GM18861 (cell line): ENCODE measurements at regions not wholly inside any gene's neighbourhood (a gene's known extent, or its start where the extent isn't known, plus 50 kb on each side); places are given as distances from the start of the nearest gene placed in this dataset.

Source experiments
- ATAC-seq: cut with Tn5 transposase; IDR thresholded peaks from one replicate; pipeline ENCODE4 v1.9.1; 2021; ENCODE audit not compliant: unreplicated experiment

DNA sequence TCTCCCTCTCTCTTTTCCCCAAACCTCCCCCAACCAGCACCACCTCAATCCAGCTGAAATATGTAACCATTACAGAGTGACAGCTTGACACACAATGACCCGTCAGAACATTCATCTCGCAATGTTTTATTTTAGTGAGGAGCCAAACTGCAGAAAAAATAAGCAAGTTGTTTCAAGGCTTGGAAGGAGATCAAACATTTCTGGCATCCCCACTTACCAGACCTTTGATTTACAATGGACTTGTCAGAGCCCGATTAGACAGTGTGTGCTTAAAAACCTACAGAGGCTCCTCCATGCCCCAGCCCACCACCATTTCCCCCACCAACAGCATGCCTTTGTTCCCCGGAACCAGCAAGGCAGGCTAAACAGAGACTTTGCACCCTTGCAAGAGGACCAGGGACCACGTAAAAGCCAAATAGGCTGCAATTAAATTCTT lies 382.8 kb upstream of the ZNF507 start:
- no peak for ATAC-seq

- ATAC-seq: no peak
Observed at GRCh38 chr19:31963746-31964145, 381.7 kb upstream of the ZNF507 start.

GRCh38 chr19:31969016-31969415 lies 376.4 kb upstream of the ZNF507 start:
- ATAC-seq: no peak

DNA sequence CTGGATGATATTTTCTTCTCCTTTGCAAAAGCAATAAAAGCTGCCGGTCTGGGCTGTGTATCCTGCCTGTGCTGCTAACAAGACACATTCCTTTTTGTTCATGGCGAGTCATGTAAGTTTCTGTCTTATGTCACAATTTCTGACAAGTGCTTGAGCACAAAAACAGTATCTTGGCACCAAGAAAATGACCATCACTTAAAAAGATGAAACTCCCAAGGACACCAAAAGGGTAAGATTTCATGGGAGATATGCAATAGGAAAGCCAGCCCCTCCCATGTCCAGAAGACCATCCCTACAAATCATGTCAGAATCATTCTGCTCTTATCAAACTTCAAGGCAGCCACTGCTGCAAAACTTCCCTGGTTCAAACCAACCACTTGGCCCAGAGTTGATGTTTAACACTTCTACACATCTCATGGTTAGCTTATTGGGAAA lies 375.4 kb upstream of the ZNF507 start:
- ATAC-seq: no peak

DNA sequence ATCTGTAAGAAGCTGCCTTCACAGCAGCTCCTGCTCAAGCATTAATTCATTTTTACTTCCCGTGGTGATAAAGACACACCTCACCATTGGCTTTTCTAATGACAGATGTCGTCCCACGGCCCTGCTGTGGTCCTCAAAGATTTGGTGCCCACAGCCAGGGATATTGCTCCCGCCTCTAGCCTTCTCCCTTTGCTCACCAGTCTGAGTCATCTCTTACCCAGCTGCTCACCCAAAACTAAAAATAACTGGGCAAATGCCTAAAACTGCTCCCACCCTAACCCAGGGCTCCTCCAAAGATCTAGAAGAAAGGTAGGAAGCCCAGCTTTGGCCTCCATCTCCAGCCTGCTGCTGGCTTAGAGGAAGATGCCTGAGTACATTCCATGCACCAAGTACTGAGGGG lies 371.1 kb upstream of the ZNF507 start:
- no peak for ATAC-seq

DNA sequence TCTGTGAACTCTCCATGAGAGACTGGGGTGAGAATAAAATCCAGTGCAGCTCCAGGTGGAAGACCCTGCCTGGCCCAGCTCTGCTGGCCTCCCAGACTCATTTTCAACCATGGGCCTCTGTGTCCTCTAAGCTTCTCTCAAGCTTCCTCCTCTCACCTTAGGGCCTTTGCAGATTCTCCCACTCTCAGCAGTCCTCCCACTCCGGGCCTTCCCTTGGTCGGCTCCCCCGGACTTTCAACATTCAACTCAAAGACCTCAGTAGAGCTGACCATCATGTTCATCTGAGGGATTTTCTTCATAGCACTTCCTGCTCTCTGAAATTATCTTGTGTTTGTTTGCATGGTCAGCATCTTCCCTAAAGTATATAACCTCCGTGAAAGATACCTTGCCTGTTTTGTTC lies 370.5 kb upstream of the ZNF507 start:
- no peak for ATAC-seq

GRCh38 chr19:31975461-31975860 lies 369.9 kb upstream of the ZNF507 start:
- ATAC-seq: no peak

DNA sequence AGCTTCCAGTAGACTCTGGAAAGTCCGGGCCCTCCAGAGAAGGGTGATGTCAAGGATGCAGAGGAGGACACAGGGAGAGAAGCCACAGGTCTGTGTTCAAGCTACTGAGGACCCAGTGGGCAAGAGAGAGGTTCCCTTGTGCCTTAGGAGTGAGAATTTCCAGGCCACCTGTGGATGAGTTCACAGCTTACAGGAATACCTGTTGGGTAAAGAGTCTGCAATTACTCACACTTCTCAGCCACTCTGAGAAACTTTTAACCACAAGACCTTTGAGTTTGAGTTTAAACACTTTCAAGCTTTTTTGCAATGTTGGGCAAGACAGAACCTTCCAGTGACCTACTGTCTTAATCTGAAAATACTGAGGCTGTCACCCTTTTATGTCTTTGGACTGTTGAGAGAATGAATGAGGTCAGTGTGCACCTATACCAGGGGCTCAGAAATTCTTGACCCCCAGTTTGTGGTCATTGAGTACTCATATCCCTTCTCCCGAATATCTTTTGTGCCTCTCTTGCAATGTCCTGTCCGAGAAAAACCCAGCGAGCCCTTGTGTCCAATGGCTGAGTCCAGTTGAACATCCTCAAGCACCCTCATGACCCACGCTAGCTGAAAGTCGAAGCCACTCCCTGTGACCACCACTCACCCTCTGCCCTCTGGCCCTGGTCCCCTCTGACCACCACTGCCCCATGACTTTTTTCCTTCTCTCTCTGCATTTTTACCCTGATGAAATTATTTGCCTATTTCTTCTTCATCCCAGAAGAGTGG lies 368.5 kb upstream of the ZNF507 start:
- ATAC-seq: no peak

DNA sequence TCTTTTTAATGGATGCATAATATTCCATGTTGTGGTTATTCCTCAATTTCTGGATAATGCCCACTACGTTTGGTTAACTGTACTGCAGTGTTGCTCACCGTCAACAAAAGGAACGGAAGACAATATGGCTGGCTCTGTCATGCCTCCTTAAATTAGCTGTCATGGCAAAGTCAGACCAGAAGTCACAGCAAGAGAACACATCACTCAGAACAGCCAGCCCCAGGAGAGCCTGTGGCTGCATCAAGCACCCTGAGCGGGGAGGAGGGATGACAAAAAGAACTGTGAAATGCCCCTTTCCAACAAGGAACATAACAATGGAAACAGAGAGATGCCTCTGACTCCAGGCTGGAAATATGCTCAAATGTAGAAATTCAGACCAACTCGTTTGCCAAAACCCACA lies 366.0 kb upstream of the ZNF507 start:
- no peak for ATAC-seq

DNA sequence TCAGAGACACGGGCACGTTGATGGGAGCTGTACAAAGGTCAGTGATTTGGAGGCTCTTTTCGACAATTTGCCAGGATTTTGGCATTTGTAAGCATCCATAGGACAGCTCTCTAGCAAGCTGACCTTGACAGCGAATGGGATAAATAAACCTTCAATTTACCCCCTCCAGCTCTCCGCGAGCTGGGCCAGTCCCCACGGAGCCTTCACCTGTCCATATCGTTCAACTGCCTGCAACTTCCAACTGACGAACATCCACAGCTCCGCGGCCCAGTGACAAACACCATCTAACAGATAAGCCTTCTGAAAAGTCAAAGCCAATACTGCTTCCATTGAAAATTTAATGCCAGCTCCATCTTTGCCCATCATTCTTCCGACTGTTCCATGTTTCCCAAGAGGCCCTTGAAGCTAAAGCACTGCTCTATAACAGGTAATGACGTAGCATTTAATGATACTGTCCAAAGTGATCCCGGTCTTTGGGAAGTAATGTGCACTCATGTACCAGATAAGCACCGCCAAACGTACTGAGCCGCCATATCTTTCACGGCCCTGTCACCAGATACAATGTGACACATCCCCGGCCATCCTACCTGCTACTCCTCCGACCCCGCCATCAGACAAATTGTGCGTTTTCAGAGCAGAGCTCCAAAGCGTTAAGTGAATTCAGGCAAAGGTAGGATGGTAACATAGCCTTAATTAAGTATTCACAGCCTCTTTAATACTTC lies 365.3 kb upstream of the ZNF507 start:
- ATAC-seq: no peak

DNA sequence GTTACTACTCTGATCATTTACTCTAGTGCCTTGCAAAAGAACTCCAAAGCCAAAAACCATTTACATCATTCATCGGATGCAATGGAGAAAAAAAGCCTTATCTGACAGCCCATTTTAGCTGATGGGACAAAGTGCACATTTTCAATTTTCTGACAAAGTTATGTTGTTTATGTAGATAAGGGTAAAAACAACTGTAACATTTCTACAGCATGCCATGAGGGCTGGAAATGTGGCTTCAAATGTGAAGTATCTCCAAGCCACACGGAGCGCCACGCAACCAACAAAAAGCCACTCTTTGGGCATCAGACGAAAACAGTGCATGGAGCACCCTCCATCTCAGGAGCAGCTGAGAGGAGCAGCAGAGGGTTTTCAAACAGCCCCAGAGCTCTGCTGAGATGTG lies 364.6 kb upstream of the ZNF507 start:
- ATAC-seq: no peak

DNA sequence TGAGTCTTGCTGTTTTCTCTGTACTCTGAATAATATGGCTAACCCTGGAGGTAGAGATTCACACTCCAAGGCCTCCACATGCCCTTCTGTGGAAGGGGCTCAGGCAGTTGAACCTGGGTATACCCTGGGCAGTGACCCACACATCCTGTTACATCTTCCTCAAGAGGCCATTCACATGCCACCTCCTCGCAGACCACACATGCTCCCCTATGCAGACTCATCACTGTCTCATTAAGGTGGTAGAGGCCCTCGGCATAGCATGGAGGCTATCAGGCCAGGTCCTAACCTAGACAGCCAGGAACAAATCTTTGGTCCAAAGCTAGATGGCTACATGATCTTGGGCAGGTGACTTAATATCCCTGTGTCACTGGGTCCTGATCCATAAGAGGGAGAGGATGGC lies 363.9 kb upstream of the ZNF507 start:
- ATAC-seq: no peak

DNA sequence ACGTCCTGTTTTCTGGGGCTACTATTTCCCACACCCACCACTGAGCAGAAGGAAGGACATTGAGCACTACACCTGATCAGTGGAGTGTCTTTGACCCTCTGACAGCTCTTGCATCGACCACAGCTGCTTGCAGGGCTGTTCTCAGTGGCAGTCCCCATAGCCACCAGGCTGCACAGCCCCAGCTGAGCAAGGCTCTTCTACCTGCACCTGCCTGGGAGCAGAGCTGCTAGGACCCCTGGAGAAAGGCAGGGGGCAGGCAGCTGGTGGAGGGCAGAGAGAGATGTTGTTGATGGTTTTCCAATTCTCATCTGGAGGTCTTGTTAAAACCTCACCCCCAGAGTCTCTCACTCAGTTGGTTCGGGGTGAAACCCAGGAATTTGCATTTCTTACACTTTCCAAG lies 361.8 kb upstream of the ZNF507 start:
- no peak for ATAC-seq

DNA sequence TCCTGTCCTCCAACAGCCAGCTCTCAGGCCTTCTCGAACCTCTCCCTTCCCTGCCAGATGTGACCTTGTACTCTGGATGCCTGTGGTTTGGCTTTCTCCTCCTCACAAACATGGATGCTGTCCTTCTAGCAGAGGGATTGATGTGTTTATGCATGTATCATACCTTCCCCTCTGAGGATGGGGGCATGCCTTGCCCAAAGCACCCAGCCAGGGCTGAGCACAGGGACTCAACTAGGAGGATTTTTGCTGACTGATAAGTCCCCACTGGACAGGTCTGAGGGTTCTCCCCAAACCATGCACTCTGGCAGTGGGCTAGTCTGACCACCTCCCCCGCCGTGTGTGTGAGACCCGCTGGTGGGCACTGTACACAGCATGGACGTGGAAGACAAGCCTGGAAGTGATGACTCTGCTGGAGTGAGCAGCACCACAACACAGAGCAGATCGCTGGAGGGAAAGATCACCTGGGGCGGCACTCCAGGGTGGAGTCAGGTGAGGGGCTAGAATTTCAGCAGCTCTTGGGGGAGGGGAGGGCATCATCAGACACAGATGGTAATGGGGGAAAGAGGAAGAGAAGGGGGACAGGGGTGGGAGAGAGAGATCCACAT lies 360.3 kb upstream of the ZNF507 start:
- ATAC-seq: no peak

GRCh38 chr19:31986951-31987350 lies 358.5 kb upstream of the ZNF507 start:
- no peak for ATAC-seq

DNA sequence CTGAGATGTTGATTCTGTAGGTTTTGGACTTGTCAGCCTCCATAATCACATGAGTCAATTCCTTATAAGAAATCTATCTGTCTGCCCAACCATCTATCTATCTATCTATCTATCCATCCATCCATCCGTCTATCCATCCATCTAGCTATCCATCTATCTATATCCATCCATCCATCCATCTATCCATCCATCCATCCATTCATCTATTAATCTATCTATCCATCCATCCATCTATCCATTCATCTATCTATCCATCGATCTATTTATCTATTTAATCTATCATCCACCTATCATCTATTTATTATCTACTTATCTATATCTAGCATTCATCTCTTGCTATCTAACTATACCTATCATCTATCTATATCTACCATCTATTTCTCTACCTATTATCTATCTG lies 357.2 kb upstream of the ZNF507 start:
- ATAC-seq: no peak

DNA sequence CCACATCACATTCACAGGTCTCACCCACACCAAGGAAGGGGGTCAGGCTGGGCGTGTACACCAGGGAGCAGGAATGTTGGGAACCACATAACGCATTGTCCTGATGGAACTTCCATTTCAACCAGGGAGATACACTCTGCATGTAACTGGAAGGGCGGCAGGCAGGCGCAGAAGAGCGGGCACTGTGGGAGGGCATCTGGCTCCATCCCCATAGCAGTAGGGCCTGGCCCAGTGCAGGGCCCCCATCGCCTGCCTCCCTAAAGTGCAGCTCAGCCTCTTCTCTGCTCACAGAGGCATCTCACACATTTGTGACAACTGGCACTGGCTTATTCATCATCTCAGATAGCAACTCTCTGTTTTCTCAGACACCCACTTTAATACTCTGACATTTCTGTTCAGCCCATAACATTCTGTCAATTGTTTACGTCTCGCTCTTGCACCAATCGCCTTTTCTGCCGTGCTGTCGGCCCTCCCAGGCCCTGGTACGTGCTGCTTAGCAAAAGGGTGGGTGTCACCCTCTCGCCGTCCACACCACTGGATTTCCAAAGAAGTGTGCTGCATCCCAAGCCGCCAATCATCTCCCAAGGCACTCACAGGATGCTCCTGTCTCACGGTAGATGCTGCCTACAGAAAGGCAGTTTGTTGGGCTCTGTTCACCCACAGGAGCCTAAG lies 353.3 kb upstream of the ZNF507 start:
- ATAC-seq: no peak

DNA sequence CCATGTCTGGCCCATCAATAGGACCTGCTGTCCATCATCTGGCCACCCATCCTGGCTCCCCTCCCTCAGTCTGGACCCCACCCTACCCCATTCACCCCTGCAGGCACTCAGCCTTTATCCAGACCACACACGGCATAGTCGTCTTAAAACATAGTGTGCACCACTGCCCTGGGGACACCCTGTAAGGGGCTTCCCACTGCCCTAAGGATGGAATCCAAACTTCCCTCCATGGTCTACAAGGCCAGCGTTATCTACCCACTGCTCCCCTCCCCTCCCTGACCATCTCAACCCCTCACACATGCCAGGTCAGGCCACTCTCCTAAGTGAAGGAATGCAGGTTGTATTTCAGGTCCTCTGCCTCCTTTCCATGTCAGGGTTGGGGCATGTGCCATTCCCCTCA lies 352.7 kb upstream of the ZNF507 start:
- no peak for ATAC-seq

DNA sequence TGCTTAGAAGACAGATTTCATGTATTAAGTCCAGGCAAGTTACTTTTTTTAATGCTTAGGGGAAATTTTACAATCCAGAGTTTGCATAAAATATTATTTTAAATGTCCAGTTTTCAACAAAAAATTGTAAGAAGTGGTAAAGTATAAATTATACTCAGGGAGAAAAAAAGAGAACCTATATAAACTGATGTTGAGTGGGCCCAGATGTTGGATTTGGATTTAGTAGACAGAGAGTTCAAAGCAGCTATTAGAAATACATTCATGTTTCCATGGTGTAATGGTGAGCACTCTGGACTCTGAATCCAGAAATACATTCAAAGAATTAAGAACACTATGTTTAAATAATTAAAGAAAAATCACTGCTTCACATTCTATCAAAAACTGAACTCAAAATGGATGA lies 349.9 kb upstream of the ZNF507 start:
- no peak for ATAC-seq

GRCh38 chr19:32010071-32010470 lies 335.3 kb upstream of the ZNF507 start:
- no peak for ATAC-seq

- ATAC-seq: no peak
Observed at GRCh38 chr19:32012206-32012605, 333.2 kb upstream of the ZNF507 start.
